Naive thymus-derived CD8-positive, alpha-beta T cell (primary cell): ENCODE measurements at regions not wholly inside any gene's neighbourhood (a gene's known extent, or its start where the extent isn't known, plus 50 kb on each side); places are given as distances from the start of the nearest gene placed in this dataset.
"Not testable (repeated sequence)": the region's sequence is repeated elsewhere in the genome, so short reads cannot be mapped to it uniquely, and the experiment has no call there.

Experiments
- ATAC-seq, 2 donors: fragments of 150-1000 bp; cut with Tn5 transposase in 1 of 2; sonication (Bioruptor Pico), chemical (Tn5 transposase) in 1 of 2; 1 replicate in 1 of 2; 2 replicates in 1 of 2; pipeline ENCODE4 v1.10.0; 2021; ENCODE audit warnings: mild to moderate bottlenecking in 2 of 2, moderate library complexity in 2 of 2
- POLR2A ChIA-PET: fragments of 350-600 bp; sonication (Branson Sonifier 250); formaldehyde crosslinking; loops from one replicate; lab custom pipeline; 2021; ENCODE audit warnings: antibody characterized with exemption; lab: Charles Lee
- DNase-seq, 10 donors: peaks; one replicate each; pipeline versions ENCODE4 v3.0.0 to v3.0.0-alpha.2; 2020 to 2022
- H3K27ac Mint-ChIP-seq, 10 donors: one replicate each; pipeline ENCODE4 v1.8.0; 2020 to 2022; ENCODE audit warnings: mild to moderate bottlenecking in 10 of 10, mixed read lengths in 10 of 10, moderate library complexity in 4 of 10, inconsistent platforms in 1 of 10
- H3K27me3 Mint-ChIP-seq, 5 donors: one replicate each; pipeline ENCODE4 v1.8.0; 2021 to 2022; ENCODE audit warnings: mixed read lengths in 5 of 5
- H3K36me3 Mint-ChIP-seq, 3 donors: one replicate each; pipeline ENCODE4 v1.8.0; 2020 to 2022; ENCODE audit warnings: mixed read lengths in 3 of 3, mild to moderate bottlenecking in 2 of 3, inconsistent platforms in 1 of 3
- H3K4me1 Mint-ChIP-seq, 4 donors: one replicate each; pipeline ENCODE4 v1.8.0; 2021 to 2022; ENCODE audit warnings: mixed read lengths in 4 of 4
- H3K4me3 Mint-ChIP-seq, 10 donors: one replicate each; pipeline ENCODE4 v1.8.0; 2020 to 2022; ENCODE audit warnings: mild to moderate bottlenecking in 10 of 10, mixed read lengths in 10 of 10, moderate library complexity in 6 of 10, inconsistent platforms in 1 of 10
- H3K9me3 Mint-ChIP-seq, 9 donors: one replicate each; pipeline ENCODE4 v1.8.0; 2020 to 2022; ENCODE audit warnings: mixed read lengths in 9 of 9, mild to moderate bottlenecking in 3 of 9, inconsistent platforms in 1 of 9, moderate library complexity in 1 of 9

GRCh38 chr9:79439221-79439620 is 132.5 kb upstream of the TLE4 start:
- POLR2A ChIA-PET, H3K36me3 Mint-ChIP-seq, ATAC-seq, H3K27me3 Mint-ChIP-seq: not testable (repeated sequence)
- peak overlapping the region; percentile 40 to 90 (median 73) for H3K27ac Mint-ChIP-seq
- H3K4me1 Mint-ChIP-seq: peaks cover 2 to 15% (median 6%) of the 10 kb centered on the region in 4 donors
- DNase-seq: peak; percentile 24 to 82 (median 51)
- H3K9me3 Mint-ChIP-seq: peaks cover 0 to 16% (median 2%) of the 10 kb centered on the region in 9 donors
- H3K4me3 Mint-ChIP-seq: peak overlapping the region; percentile 40 to 84 (median 72)

- Mint-ChIP-seq H3K4me3 (no peak overlapping the region), H3K27ac (no peak overlapping the region), H3K36me3 (no peaks in the 10 kb centered on the region), H3K4me1 (no peaks in the 10 kb centered on the region), H3K27me3 (no peaks in the 10 kb centered on the region), H3K9me3 (peaks cover 0 to 6% (median 0%) of the 10 kb centered on the region in 9 donors)
- POLR2A ChIA-PET: no interaction called here
- no peak for DNase-seq
- ATAC-seq: no peak
Measured at GRCh38 chr9:79446523-79447307, 125.0 kb upstream of the TLE4 start.

GRCh38 chr9:79447308-79447605 is 124.5 kb upstream of the TLE4 start:
- POLR2A ChIA-PET: no interaction called here
- Mint-ChIP-seq H3K4me3 (no peak overlapping the region), H3K27ac (no peak overlapping the region), H3K4me1 (no peaks in the 10 kb centered on the region), H3K36me3 (peaks cover 0 to 1% (median 0%) of the 10 kb centered on the region in 3 donors), H3K27me3 (no peaks in the 10 kb centered on the region), H3K9me3 (peaks cover under 1 to 8% (median 2%) of the 10 kb centered on the region in 9 donors)
- ATAC-seq (no peak), DNase-seq (no peak)

GRCh38 chr9:79447762-79448161 is 124.0 kb upstream of the TLE4 start:
- no peak overlapping the region for H3K4me3 Mint-ChIP-seq
- peaks cover 3 to 11% (median 6%) of the 10 kb centered on the region in 9 donors for H3K9me3 Mint-ChIP-seq
- H3K36me3 Mint-ChIP-seq: peaks cover 0 to 5% (median 0%) of the 10 kb centered on the region in 3 donors
- POLR2A ChIA-PET: no interaction called here
- no peaks in the 10 kb centered on the region for H3K4me1 Mint-ChIP-seq
- DNase-seq (no peak), ATAC-seq (no peak)
- H3K27me3 Mint-ChIP-seq: no peaks in the 10 kb centered on the region
- no peak overlapping the region for H3K27ac Mint-ChIP-seq

- ATAC-seq: no peak
- peaks cover 0 to 5% (median 0%) of the 10 kb centered on the region in 3 donors for H3K36me3 Mint-ChIP-seq
- no peak overlapping the region for H3K27ac Mint-ChIP-seq
- H3K4me1 Mint-ChIP-seq: no peaks in the 10 kb centered on the region
- no peak overlapping the region for H3K4me3 Mint-ChIP-seq
- POLR2A ChIA-PET: no interaction called here
- H3K27me3 Mint-ChIP-seq: peaks cover 0 to 3% (median 0%) of the 10 kb centered on the region in 5 donors
- H3K9me3 Mint-ChIP-seq: peaks cover 3 to 22% (median 12%) of the 10 kb centered on the region in 9 donors
- DNase-seq: no peak
Measured at GRCh38 chr9:79452265-79452664, 119.5 kb upstream of the TLE4 start.

- ATAC-seq (no peak), DNase-seq (no peak)
- Mint-ChIP-seq H3K9me3 (no peaks in the 10 kb centered on the region), H3K27ac (no peak overlapping the region), H3K36me3 (no peaks in the 10 kb centered on the region), H3K27me3 (peaks cover 0 to 7% (median 1%) of the 10 kb centered on the region in 5 donors), H3K4me3 (no peak overlapping the region), H3K4me1 (peaks cover 0 to 3% (median 0%) of the 10 kb centered on the region in 4 donors)
- POLR2A ChIA-PET: no interaction called here
Measured at GRCh38 chr9:79461712-79462111, 110.1 kb upstream of the TLE4 start.

- H3K4me3 Mint-ChIP-seq: no peak overlapping the region
- H3K36me3 Mint-ChIP-seq: no peaks in the 10 kb centered on the region
- DNase-seq: no peak
- no peaks in the 10 kb centered on the region for H3K9me3 Mint-ChIP-seq
- H3K27ac Mint-ChIP-seq: no peak overlapping the region
- H3K4me1 Mint-ChIP-seq: peaks cover 3 to 23% (median 13%) of the 10 kb centered on the region in 4 donors
- POLR2A ChIA-PET: no interaction called here
- ATAC-seq: no peak
- H3K27me3 Mint-ChIP-seq: no peaks in the 10 kb centered on the region
Measured at GRCh38 chr9:79465156-79465555, 106.6 kb upstream of the TLE4 start.

- H3K4me1 Mint-ChIP-seq: peaks cover 6 to 38% (median 25%) of the 10 kb centered on the region in 4 donors
- no peak overlapping the region for H3K4me3 Mint-ChIP-seq
- no peaks in the 10 kb centered on the region for H3K27me3 Mint-ChIP-seq
- POLR2A ChIA-PET: interaction anchor here (0.7 kb wide), 1 partner anchor 102 kb away, joined by 3 read pairs; no protein-coding TSS in a partner anchor
- peak overlapping the region in 3 of 10 donors; percentile 11 to 49 (median 20) for H3K27ac Mint-ChIP-seq
- H3K9me3 Mint-ChIP-seq: no peaks in the 10 kb centered on the region
- ATAC-seq (no peak), DNase-seq (peak in 2 of 10 donors; percentile 8 to 10)
- H3K36me3 Mint-ChIP-seq: no peaks in the 10 kb centered on the region
Measured at GRCh38 chr9:79469164-79469563, 102.6 kb upstream of the TLE4 start.

GRCh38 chr9:79470954-79471353 is 100.8 kb upstream of the TLE4 start:
- POLR2A ChIA-PET: no interaction called here
- peaks cover 6 to 38% (median 25%) of the 10 kb centered on the region in 4 donors for H3K4me1 Mint-ChIP-seq
- H3K27me3 Mint-ChIP-seq: no peaks in the 10 kb centered on the region
- no peaks in the 10 kb centered on the region for H3K9me3 Mint-ChIP-seq
- H3K4me3 Mint-ChIP-seq: no peak overlapping the region
- H3K27ac Mint-ChIP-seq: no peak overlapping the region
- no peak for DNase-seq
- no peak for ATAC-seq
- no peaks in the 10 kb centered on the region for H3K36me3 Mint-ChIP-seq

- POLR2A ChIA-PET: no interaction called here
Measured at GRCh38 chr9:79471580-79472543, 99.9 kb upstream of the TLE4 start.

GRCh38 chr9:79473704-79474103 is 98.1 kb upstream of the TLE4 start:
- H3K9me3 Mint-ChIP-seq: no peaks in the 10 kb centered on the region
- H3K36me3 Mint-ChIP-seq: no peaks in the 10 kb centered on the region
- POLR2A ChIA-PET: no interaction called here
- H3K4me1 Mint-ChIP-seq: peaks cover 9 to 36% (median 30%) of the 10 kb centered on the region in 4 donors
- DNase-seq (no peak), ATAC-seq (no peak)
- peak overlapping the region in 1 of 10 donors; percentile 51 for H3K27ac Mint-ChIP-seq
- H3K27me3 Mint-ChIP-seq: no peaks in the 10 kb centered on the region
- no peak overlapping the region for H3K4me3 Mint-ChIP-seq

More at GRCh38 chr9:79471580-79472543, 99.9 kb upstream of the TLE4 start:
- ATAC-seq (peak; percentile 75 to 89), DNase-seq (peak; percentile 2 to 77 (median 24))
- H3K4me3 Mint-ChIP-seq: peak overlapping the region in 4 of 10 donors; percentile 1 to 23 (median 6)
- H3K9me3 Mint-ChIP-seq: no peaks in the 10 kb centered on the region
- no peaks in the 10 kb centered on the region for H3K27me3 Mint-ChIP-seq
- peak overlapping the region; percentile 5 to 83 (median 29) for H3K27ac Mint-ChIP-seq
- no peaks in the 10 kb centered on the region for H3K36me3 Mint-ChIP-seq
- peaks cover 6 to 38% (median 25%) of the 10 kb centered on the region in 4 donors for H3K4me1 Mint-ChIP-seq

GRCh38 chr9:79477241-79477840 is 94.4 kb upstream of the TLE4 start:
- Mint-ChIP-seq H3K9me3 (no peaks in the 10 kb centered on the region), H3K4me3 (no peak overlapping the region), H3K27me3 (no peaks in the 10 kb centered on the region), H3K36me3 (no peaks in the 10 kb centered on the region), H3K4me1 (peaks cover 5 to 15% (median 10%) of the 10 kb centered on the region in 4 donors), H3K27ac (no peak overlapping the region)
- no peak for DNase-seq
- ATAC-seq: no peak
- POLR2A ChIA-PET: no interaction called here
